Panc1 (cell line): ENCODE measurements at regions not wholly inside any gene's neighbourhood (a gene's known extent, or its start where the extent isn't known, plus 50 kb on each side); places are given as distances from the start of the nearest gene placed in this dataset.

Source experiments
- TF ChIP-seq, protein P1 (sequence below): fragments of 450-650 bp; IDR thresholded peaks from 2 replicates; pipeline ENCODE4 v1.5.1; 2017; ENCODE audit warnings: mild to moderate bottlenecking
- TF ChIP-seq, protein P2 (sequence below), 2 experiments: IDR thresholded peaks; 2 replicates each; pipeline ENCODE4 v1.6.1; 2011 to 2012; ENCODE audit warnings: low read depth in 2 of 2, control low read depth in 1 of 2, low read length in 1 of 2, mild to moderate bottlenecking in 1 of 2, moderate library complexity in 1 of 2; ENCODE audit not compliant: insufficient read depth in 1 of 2

DNA sequence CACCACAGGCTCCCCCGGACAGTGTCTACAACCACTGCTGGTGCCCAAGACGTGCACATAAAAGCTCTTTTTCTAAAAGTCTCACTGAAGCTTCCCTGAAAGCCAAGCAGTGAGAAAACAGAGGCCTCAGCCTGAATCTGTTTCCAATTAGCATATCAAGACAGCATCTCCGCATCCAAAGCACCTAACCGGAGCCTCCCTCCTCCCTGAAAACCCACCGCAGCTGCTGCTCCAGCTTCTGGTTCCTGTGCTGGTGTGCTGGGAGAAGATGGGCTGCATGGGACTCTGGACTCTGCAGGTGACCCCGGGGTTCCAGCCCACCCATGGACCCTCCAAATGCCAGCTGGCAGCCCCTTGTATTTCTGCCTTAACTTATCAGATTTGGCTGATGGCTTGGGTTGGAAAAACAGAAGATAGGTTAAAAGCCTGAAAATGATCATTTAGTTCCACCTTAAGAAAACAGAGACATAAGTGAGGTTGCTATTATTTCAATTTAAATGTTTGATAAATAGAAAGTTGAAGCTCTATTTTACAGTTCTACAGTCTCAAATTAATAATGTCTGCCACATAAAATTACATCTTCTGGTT is 103.3 kb downstream of the TMEM18 start:
- TF ChIP-seq, protein P1, sequence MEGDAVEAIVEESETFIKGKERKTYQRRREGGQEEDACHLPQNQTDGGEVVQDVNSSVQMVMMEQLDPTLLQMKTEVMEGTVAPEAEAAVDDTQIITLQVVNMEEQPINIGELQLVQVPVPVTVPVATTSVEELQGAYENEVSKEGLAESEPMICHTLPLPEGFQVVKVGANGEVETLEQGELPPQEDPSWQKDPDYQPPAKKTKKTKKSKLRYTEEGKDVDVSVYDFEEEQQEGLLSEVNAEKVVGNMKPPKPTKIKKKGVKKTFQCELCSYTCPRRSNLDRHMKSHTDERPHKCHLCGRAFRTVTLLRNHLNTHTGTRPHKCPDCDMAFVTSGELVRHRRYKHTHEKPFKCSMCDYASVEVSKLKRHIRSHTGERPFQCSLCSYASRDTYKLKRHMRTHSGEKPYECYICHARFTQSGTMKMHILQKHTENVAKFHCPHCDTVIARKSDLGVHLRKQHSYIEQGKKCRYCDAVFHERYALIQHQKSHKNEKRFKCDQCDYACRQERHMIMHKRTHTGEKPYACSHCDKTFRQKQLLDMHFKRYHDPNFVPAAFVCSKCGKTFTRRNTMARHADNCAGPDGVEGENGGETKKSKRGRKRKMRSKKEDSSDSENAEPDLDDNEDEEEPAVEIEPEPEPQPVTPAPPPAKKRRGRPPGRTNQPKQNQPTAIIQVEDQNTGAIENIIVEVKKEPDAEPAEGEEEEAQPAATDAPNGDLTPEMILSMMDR, result no peak
- TF ChIP-seq, protein P2, sequence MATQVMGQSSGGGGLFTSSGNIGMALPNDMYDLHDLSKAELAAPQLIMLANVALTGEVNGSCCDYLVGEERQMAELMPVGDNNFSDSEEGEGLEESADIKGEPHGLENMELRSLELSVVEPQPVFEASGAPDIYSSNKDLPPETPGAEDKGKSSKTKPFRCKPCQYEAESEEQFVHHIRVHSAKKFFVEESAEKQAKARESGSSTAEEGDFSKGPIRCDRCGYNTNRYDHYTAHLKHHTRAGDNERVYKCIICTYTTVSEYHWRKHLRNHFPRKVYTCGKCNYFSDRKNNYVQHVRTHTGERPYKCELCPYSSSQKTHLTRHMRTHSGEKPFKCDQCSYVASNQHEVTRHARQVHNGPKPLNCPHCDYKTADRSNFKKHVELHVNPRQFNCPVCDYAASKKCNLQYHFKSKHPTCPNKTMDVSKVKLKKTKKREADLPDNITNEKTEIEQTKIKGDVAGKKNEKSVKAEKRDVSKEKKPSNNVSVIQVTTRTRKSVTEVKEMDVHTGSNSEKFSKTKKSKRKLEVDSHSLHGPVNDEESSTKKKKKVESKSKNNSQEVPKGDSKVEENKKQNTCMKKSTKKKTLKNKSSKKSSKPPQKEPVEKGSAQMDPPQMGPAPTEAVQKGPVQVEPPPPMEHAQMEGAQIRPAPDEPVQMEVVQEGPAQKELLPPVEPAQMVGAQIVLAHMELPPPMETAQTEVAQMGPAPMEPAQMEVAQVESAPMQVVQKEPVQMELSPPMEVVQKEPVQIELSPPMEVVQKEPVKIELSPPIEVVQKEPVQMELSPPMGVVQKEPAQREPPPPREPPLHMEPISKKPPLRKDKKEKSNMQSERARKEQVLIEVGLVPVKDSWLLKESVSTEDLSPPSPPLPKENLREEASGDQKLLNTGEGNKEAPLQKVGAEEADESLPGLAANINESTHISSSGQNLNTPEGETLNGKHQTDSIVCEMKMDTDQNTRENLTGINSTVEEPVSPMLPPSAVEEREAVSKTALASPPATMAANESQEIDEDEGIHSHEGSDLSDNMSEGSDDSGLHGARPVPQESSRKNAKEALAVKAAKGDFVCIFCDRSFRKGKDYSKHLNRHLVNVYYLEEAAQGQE (IDR thresholded peaks at IDR 0.05; ENCODE audit: insufficient read depth in 1 of 2, low read depth in 2 of 2, low read length in 1 of 2), result no peak
